DOHH2 (cell line): ENCODE measurements at regions not wholly inside any gene's neighbourhood (a gene's known extent, or its start where the extent isn't known, plus 50 kb on each side); places are given as distances from the start of the nearest gene placed in this dataset.

Experiments used
- EZH2phosphoT487 ChIP-seq: fragments of 200-600 bp; sonication (generic); IDR thresholded peaks from 2 replicates; pipeline ENCODE4 v1.6.1; 2017; ENCODE audit warnings: borderline replicate concordance, mild to moderate bottlenecking, antibody characterized with exemption, low read length, moderate library complexity, mixed read lengths
- TF ChIP-seq, protein P1 (sequence below): fragments of 200-600 bp; sonication (generic); IDR thresholded peaks from one replicate; pipeline ENCODE4 v1.5.1; 2014; ENCODE audit warnings: antibody characterized with exemption, mild to moderate bottlenecking, low read depth, low read length; ENCODE audit not compliant: poor library complexity, severe bottlenecking

- TF ChIP-seq, protein P1, sequence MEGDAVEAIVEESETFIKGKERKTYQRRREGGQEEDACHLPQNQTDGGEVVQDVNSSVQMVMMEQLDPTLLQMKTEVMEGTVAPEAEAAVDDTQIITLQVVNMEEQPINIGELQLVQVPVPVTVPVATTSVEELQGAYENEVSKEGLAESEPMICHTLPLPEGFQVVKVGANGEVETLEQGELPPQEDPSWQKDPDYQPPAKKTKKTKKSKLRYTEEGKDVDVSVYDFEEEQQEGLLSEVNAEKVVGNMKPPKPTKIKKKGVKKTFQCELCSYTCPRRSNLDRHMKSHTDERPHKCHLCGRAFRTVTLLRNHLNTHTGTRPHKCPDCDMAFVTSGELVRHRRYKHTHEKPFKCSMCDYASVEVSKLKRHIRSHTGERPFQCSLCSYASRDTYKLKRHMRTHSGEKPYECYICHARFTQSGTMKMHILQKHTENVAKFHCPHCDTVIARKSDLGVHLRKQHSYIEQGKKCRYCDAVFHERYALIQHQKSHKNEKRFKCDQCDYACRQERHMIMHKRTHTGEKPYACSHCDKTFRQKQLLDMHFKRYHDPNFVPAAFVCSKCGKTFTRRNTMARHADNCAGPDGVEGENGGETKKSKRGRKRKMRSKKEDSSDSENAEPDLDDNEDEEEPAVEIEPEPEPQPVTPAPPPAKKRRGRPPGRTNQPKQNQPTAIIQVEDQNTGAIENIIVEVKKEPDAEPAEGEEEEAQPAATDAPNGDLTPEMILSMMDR, result no peak
- no peak for TF ChIP-seq EZH2phosphoT487
These were observed 269.6 kb upstream of the CFAP20DC start for GRCh38 chr3:59319442-59319841.
